ENCODE measurements at regions not wholly inside any gene's neighbourhood (a gene's known extent, or its start where the extent isn't known, plus 50 kb on each side); places are given as distances from the start of the nearest gene placed in this dataset.

DNA sequence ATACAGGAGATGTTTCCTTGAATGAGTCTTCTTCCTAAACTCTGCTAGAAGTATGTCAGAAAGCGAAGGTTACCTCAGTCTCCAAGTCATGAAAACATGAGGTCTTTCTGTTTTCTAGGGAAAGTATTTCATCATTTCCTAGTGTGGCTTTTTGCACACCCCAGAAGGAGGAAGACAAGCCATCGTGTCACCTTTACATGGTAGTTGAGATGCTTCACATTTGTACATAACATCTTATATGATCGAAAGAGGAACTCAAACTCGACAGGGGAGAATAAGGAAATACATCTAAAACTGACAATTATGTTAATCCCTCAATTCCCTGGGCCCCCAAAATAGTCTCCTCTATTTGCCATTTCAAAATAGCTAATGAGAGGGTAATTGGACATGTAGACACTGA lies 214.1 kb upstream of the PLEKHG7 start:
- DNase-seq = peak; percentile 11 to 38

- no peak for DNase-seq
Measured at GRCh38 chr12:92487138-92487485, 215.7 kb upstream of the PLEKHG7 start.

GRCh38 chr12:92486443-92487137 lies 216.2 kb upstream of the PLEKHG7 start:
- no peak for DNase-seq

- DNase-seq = no peak
Measured at GRCh38 chr12:92485351-92486348, 217.1 kb upstream of the PLEKHG7 start.

GRCh38 chr12:92482599-92482998 lies 220.2 kb upstream of the PLEKHG7 start:
- DNase-seq = no peak

- DNase-seq = no peak
Measured at GRCh38 chr12:92481066-92481465, 221.7 kb upstream of the PLEKHG7 start.

- no peak for DNase-seq
Measured at GRCh38 chr12:92478692-92479091, 224.1 kb upstream of the PLEKHG7 start.

GRCh38 chr12:92476844-92477243 lies 225.9 kb upstream of the PLEKHG7 start:
- DNase-seq = no peak

DNA sequence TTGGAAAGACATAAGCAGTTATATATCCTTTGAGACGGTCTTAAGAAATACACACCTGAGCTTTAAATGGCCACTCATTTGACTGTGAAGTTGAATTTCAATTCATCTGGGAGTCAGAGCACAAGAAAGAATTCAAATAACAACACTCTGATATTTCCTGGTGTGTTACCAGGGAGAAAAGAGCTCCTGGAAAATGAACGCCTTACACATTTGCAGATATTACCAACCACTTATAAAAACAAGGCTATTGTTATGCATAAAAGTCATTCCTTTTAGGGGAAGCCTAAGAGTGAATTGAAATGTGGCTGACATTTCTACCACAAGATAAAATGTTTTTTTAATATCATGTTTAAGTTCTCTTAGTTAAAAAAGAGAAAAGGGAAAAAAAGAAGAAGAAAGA lies 229.2 kb upstream of the PLEKHG7 start:
- no peak for DNase-seq

DNA sequence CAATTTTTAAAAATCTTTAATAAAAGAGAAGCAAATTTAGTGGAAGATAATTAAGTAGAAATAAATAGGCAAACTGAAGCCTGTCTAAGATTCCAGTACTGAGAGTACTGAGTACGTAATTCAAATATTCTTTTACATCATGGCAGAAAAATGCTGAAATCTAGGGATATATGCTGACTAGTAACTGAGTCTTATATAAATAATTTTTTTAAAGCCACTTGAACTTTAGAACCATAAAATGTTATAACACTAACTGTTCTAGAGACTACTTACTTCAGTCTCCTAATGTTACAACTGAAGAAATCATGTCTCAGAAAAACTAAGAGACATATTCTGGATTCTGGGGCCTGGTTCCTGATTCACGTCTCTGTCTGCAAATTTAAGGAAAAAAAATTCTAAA lies 230.6 kb upstream of the PLEKHG7 start:
- no peak for DNase-seq

DNA sequence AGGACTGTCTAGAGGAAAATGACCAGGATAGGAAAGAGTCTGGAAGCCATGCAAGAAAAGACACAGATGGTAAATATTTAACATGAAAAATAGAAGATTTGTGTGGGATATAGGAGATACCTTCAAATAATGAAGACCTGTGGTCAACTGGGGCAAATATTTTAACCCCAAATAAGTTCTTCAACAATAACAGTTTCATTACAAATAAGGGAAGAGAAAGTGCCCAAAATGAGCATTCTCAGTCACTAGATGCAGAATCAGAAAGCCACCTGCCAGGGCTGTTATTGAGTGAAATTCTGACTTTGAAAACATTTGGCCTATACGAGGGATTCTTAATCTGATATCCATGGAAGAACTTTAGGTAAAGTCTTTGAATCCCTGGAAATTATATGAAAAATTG lies 231.2 kb upstream of the PLEKHG7 start:
- DNase-seq = no peak

- peak in 1 of 2 donors; percentile 33 for DNase-seq
Measured at GRCh38 chr12:92470608-92471021, 232.2 kb upstream of the PLEKHG7 start.

DNA sequence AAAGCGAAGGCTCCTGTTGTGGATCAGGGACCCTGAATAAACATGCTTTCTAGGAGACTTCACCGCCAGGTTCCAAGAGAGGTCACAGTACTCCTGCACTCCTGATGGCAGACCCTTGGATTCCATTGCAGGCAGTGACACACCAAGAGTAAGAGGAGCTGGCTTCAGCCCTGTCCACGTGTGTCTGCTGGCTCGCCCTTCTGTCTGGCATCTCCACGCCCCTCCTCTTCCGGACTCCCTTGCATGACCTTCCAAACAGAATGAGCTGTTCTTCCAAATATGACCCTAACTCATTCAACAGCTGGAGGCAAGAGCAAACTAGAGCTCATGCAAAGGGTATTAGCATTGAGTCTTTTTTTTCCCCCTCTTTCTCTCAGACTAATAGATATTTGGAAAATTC lies 233.0 kb upstream of the PLEKHG7 start:
- DNase-seq = no peak

DNA sequence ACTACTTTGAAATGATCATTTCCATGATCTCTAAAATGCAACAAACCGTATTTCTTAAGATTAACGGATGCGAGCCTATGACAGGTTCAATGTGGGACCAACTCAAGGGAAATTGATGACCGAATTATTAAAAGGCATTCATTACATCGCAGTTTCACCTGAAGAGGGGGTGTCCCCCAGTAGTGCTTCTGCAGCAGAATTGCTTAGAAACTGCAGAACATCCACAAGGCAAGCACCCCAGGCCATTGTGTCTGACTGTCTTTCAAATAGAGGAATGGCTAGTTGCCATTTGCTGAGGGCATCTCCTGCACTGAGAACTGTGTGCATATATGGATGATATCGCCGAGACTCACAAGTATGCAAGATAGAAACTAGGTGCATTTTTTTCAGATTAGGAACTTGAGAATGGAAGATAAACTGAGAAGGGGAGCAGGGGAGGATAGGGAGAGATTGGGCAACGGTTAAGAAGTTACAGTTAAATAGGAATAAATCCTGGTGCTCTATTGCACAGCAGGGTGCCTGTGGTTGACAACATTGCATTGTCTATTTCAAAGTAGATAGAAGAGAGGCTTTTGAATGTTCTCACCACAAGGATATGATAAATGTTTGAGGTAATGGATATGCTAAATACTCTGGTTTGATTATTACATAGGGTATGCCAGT lies 234.3 kb upstream of the PLEKHG7 start:
- peak in 1 of 2 donors; percentile 16 for DNase-seq

- no peak for DNase-seq
Measured at GRCh38 chr12:92467886-92468285, 234.9 kb upstream of the PLEKHG7 start.

DNA sequence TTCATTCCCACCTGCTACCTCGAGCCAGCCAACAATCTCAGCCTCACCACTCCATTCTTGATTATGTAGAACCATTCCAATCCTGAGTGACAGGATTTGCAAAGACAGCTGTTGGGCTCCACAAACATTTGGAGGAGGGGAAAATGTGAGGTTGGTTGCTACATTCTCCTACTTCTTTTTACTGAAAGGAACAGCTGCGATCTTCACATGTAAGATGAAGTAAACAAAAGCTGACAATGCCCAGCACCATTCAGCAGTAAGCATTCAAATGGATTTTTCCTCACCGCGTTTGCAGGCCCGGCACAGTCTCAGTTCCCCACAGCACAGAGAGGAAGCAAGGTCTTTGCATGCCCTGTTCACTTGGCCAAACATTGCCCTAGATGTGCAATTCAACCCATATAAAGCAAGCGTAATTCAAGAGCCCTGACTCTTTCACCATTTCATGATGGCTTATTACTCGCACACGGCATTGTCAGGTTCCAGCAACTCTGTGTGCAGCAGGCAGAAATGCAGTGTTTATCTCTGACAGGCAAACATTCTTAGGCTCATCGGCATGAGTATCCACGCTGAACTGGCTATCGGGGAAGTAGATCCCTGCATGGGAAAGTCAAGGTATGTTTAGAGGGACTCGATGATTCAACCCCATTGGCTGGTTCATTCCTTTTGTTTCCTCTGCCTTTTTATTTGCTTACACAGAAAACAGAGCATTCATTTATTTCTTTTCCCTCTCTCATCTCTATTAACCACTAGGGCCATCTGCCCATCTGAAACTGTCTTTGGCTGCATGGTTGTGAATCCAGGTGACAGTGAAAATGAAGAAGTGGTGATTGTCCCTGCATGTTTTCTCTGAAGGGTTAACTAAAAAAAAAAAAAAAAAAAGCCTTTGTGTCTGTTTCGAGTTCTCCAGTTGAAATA lies 236.1 kb upstream of the PLEKHG7 start:
- DNase-seq = peak in 1 of 2 donors; percentile 70

DNA sequence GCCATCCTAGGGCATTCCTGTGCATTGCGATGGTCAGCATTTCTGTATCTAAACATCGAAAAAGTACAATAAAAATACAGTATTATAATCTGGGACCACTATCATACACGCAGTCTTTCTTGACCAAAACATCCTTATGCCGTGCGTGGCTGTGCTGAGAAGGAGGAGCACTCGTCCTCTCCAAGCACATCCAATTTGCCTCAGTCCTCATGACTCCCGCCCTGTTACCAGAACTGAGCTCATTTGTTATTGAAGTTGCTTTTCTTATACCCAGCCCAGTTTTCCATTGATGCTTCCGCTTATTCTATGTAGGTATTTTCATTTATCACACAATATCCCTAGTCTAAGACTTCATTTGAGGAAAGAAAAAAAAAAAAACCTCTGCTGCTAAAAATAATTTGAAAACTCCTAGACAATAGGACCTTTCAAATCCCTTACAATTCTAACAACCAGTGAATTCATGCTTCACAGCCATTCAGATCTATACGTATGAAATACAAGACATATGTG lies 236.9 kb upstream of the PLEKHG7 start:
- DNase-seq = no peak

- no peak for DNase-seq
Measured at GRCh38 chr12:92464911-92465310, 237.9 kb upstream of the PLEKHG7 start.

DNA sequence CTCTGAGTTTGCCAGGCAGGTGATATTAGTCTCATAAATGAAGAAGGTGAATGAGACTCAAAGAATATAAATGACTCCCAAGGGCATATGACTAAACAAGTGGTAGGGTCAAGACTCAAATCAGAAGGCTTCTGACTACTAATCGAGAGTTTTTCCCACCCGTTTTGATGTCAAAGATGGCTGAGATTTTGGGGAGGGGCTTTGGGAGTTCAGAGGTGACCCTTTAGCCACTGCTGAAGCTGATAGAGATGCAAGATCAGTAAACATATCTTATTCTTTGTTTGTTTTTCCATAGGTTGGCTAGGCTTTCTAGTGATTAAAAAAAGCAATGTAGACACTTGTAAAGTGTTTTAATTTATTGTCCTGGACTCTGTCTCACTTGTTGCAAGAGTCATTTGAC lies 239.6 kb upstream of the PLEKHG7 start:
- no peak for DNase-seq

- no peak for DNase-seq
Measured at GRCh38 chr12:92462527-92462926, 240.3 kb upstream of the PLEKHG7 start.

- peak; percentile 24 to 53 for DNase-seq
Measured at GRCh38 chr12:92462049-92462448, 240.7 kb upstream of the PLEKHG7 start.

DNA sequence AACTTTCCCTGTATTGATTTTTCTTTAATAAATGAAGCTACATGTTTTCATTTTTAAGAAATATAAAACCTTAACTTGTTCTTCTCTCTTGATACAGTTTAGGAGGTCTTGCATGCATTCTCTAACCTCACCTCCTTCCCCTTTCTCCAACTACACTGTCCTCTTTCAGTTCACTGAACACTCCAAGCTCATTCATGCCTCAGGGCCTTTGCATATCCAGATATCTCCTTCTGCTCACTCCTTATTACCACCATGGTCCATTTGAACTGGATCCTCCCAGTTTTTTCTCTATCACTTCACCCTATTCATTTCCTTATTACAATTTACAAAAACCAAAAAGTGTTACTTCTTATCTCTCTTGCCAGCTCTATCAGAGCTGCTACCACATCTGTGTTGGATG lies 242.9 kb upstream of the PLEKHG7 start:
- DNase-seq = no peak

Data from CD4-positive, alpha-beta T cell treated with Interleukin-4 for 1 hour (primary cell).